Transverse colon (tissue), 4 donors: ENCODE measurements at regions not wholly inside any gene's neighbourhood (a gene's known extent, or its start where the extent isn't known, plus 50 kb on each side); places are given as distances from the start of the nearest gene placed in this dataset.

Source experiments
- DNase-seq: peaks from one replicate; pipeline ENCODE4 v3.0.0-alpha.2; 2019
- H3K27ac ChIP-seq, 4 donors: fragments of 200-600 bp; sonication (generic); 2 replicates each; pipeline ENCODE4 v1.5.1; 2016 to 2018; ENCODE audit warnings: inconsistent platforms in 4 of 4
- H3K27me3 ChIP-seq: fragments of 200-600 bp; sonication (generic); 2 replicates; pipeline ENCODE4 v1.5.1; 2017; ENCODE audit warnings: inconsistent platforms
- H3K36me3 ChIP-seq, 4 donors: fragments of 200-600 bp; sonication (generic); 2 replicates each; pipeline ENCODE4 v1.5.1; 2017 to 2019; ENCODE audit warnings: inconsistent platforms in 4 of 4
- H3K4me1 ChIP-seq, 4 donors: fragments of 200-600 bp; sonication (generic); 2 replicates each; pipeline ENCODE4 v1.5.1; 2017 to 2020; ENCODE audit warnings: inconsistent platforms in 4 of 4
- H3K4me3 ChIP-seq, 4 donors: fragments of 200-600 bp; sonication (generic); 1 replicate in 1 of 4; 2 replicates in 3 of 4; pipeline versions ENCODE4 v1.5.1 to v1.6.1; 2017 to 2019; ENCODE audit warnings: inconsistent platforms in 4 of 4
- H3K9me3 ChIP-seq, 2 donors: fragments of 200-600 bp; sonication (generic); 2 replicates each; pipeline ENCODE4 v1.5.1; 2017 to 2019; ENCODE audit warnings: inconsistent platforms in 2 of 2
- CTCF ChIP-seq, 5 experiments: fragments of 200-600 bp in 3 of 5; fragments of 450-650 bp in 2 of 5; sonication (generic) in 3 of 5; IDR thresholded peaks; 1 replicate in 2 of 5; 2 replicates in 3 of 5; pipeline ENCODE4 v1.5.1; 2016 to 2017; ENCODE audit warnings: antibody characterized with exemption in 5 of 5, inconsistent platforms in 3 of 5, mild to moderate bottlenecking in 2 of 5, moderate library complexity in 1 of 5
- EP300 ChIP-seq: sonication (generic); formaldehyde crosslinking; IDR thresholded peaks from one replicate; pipeline ENCODE4 v1.6.1; 2017; ENCODE audit warnings: antibody characterized with exemption, low read depth
- POLR2A ChIP-seq: fragments of 450-650 bp; IDR thresholded peaks from one replicate; pipeline ENCODE4 v1.6.1; 2016; ENCODE audit warnings: antibody characterized with exemption, mild to moderate bottlenecking, moderate library complexity
- POLR2AphosphoS5 ChIP-seq, 3 donors: sonication (generic); formaldehyde crosslinking; IDR thresholded peaks; one replicate each; pipeline ENCODE4 v1.6.1; 2016; ENCODE audit warnings: antibody characterized with exemption in 3 of 3
- WGBS, 2 donors: methylation state at CpG; one replicate each; pipeline ENCODE4 v1.1.5; 2018; ENCODE audit warnings: low coverage in 1 of 2; 5-methylcytosine and 5-hydroxymethylcytosine counted together
- in situ Hi-C, 4 donors: fragments of 200-750 bp; cut with MboI; loops; one replicate each; pipeline versions ENCODE4 v1.15.0 to v1.15.1; 2017; ENCODE audit warnings: low sequenced_read_pairs in 3 of 4, low pct_ligation_motif_present in 1 of 4, low pct_unique_long_range_greater_than_20kb in 1 of 4
- intact Hi-C: fragments of 100-400 bp; cut with DNase I; formaldehyde crosslinking; loops from one replicate; pipeline ENCODE4 v1.15.1; 2023; ENCODE audit warnings: low total_unique reads

GRCh38 chr20:60268491-60268890 is 310.3 kb downstream of the CDH26 start:
- Histone ChIP-seq H3K27me3 (no peaks in the 10 kb centered on the region), H3K4me1 (no peaks in the 10 kb centered on the region), H3K27ac (no peak overlapping the region), H3K36me3 (no peaks in the 10 kb centered on the region), H3K9me3 (no peaks in the 10 kb centered on the region), H3K4me3 (no peak overlapping the region)
- intact Hi-C loops = no loop called here
- WGBS, 2 donors = 84% methylated on average over 4 of the region's 4 CpGs; no CpG with 5 or more reads in 1 of the 2 donors
- TF ChIP-seq POLR2A = no peak
- no peak for DNase-seq
- in situ Hi-C loops = no loop called here

- Histone ChIP-seq H3K9me3 (no peaks in the 10 kb centered on the region), H3K4me3 (no peak overlapping the region), H3K27me3 (no peaks in the 10 kb centered on the region), H3K4me1 (no peaks in the 10 kb centered on the region), H3K36me3 (no peaks in the 10 kb centered on the region), H3K27ac (no peak overlapping the region)
- 63 to 77% methylated on average over 4 to 7 of the region's 7 CpGs for WGBS, 2 donors
- in situ Hi-C loops (no loop called here), intact Hi-C loops (no loop called here)
- TF ChIP-seq EP300 = no peak
- TF ChIP-seq POLR2A = no peak
- DNase-seq = no peak
Measured at GRCh38 chr20:60269573-60270162, 311.4 kb downstream of the CDH26 start.

GRCh38 chr20:60270341-60270740 is 312.1 kb downstream of the CDH26 start:
- Histone ChIP-seq H3K4me3 (no peak overlapping the region), H3K27ac (no peak overlapping the region), H3K27me3 (no peaks in the 10 kb centered on the region), H3K4me1 (no peaks in the 10 kb centered on the region), H3K9me3 (no peaks in the 10 kb centered on the region), H3K36me3 (no peaks in the 10 kb centered on the region)
- TF ChIP-seq EP300 (no peak), POLR2A (no peak), CTCF (IDR thresholded peaks at IDR 0.05) (no peak), POLR2AphosphoS5 (IDR thresholded peaks at IDR 0.05) (no peak)
- 47 to 85% methylated on average over 2 to 4 of the region's 4 CpGs for WGBS, 2 donors
- no peak for DNase-seq
- in situ Hi-C loops (no loop called here), intact Hi-C loops (no loop called here)

GRCh38 chr20:60271597-60271996 is 313.4 kb downstream of the CDH26 start:
- no peak overlapping the region for H3K4me3 ChIP-seq
- intact Hi-C loops = no loop called here
- H3K27me3 ChIP-seq = no peaks in the 10 kb centered on the region
- H3K36me3 ChIP-seq = no peaks in the 10 kb centered on the region
- WGBS, 2 donors = 71% methylated on average over 2 of the region's 2 CpGs; no CpG with 5 or more reads in 1 of the 2 donors
- no peaks in the 10 kb centered on the region for H3K4me1 ChIP-seq
- in situ Hi-C loops = no loop called here
- no peaks in the 10 kb centered on the region for H3K9me3 ChIP-seq
- no peak for DNase-seq
- peak in 1 of 5 experiments; percentile 3 for TF ChIP-seq CTCF (IDR thresholded peaks at IDR 0.05)
- TF ChIP-seq POLR2A = no peak
- no peak overlapping the region for H3K27ac ChIP-seq

GRCh38 chr20:60272790-60273189 is 314.6 kb downstream of the CDH26 start:
- Histone ChIP-seq H3K9me3 (no peaks in the 10 kb centered on the region), H3K27me3 (no peaks in the 10 kb centered on the region), H3K27ac (no peak overlapping the region), H3K36me3 (no peaks in the 10 kb centered on the region), H3K4me1 (no peaks in the 10 kb centered on the region), H3K4me3 (no peak overlapping the region)
- intact Hi-C loops (no loop called here), in situ Hi-C loops (no loop called here)
- no peak for TF ChIP-seq EP300
- TF ChIP-seq POLR2A = no peak
- no peak for TF ChIP-seq POLR2AphosphoS5 (IDR thresholded peaks at IDR 0.05)
- TF ChIP-seq CTCF (IDR thresholded peaks at IDR 0.05) = no peak
- 50 to 58% methylated on average over 6 of the region's 6 CpGs for WGBS, 2 donors
- no peak for DNase-seq
